ENCODE measurements at regions not wholly inside any gene's neighbourhood (a gene's known extent, or its start where the extent isn't known, plus 50 kb on each side); places are given as distances from the start of the nearest gene placed in this dataset.

DNA sequence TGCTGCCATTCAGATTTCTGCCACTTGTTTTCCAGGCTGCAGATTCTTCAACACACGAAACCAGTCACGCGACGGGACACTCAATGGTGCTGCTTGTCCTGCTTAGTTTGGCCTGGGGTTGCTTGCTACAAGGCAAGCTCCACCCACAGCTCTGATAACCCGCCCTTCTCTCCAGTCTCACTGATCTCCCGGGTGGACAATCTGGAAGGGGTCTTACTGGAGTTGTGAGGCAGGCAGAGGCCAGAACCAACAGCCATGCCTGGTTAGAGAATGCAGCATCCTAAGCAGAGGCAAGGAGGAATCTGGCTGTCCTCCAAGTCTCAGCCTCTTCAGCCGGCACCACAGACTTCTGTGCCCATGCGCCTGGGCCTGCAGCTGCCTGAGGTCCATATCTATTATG is 119.1 kb downstream of the KCNJ12 start:
- Histone ChIP-seq H2AFZ (ENCODE audit: low read length) (no peak overlapping the region), H3K14ac (ENCODE audit: insufficient read length) (no peak overlapping the region), H3K4ac (replicated peaks; ENCODE audit: insufficient read length, low read depth, low read length) (no peak overlapping the region), H2AK5ac (ENCODE audit: low read depth, low read length) (no peak overlapping the region), H4K20me1 (replicated peaks in 1 of 2; ENCODE audit: control insufficient read depth in 1 of 2, insufficient read depth in 2 of 2, low read length in 2 of 2) (no peaks in the 10 kb centered on the region), H3K4me3 (ENCODE audit: extremely low read depth in 1 of 4, insufficient read depth in 2 of 4, low read depth in 3 of 4, low read length in 4 of 4) (no peak overlapping the region), H3K23ac (ENCODE audit: insufficient read length) (no peak overlapping the region), H3K4me2 (ENCODE audit: insufficient read depth in 1 of 2, low read depth in 2 of 2, low read length in 2 of 2) (no peak overlapping the region), H2BK12ac (ENCODE audit: low read depth, low read length) (peak overlapping the region; percentile 63; the same call in 1 of the 2 replicates), H4K5ac (ENCODE audit: insufficient read length, low read depth, low read length) (no peak overlapping the region), H4K91ac (replicated peaks; ENCODE audit: insufficient read length, low read length) (no peak overlapping the region), H2BK15ac (ENCODE audit: low read length) (no peak overlapping the region), H3K4me1 (replicated peaks in 1 of 4; ENCODE audit: control insufficient read depth in 3 of 4, insufficient read depth in 4 of 4, low read length in 3 of 4) (peaks cover 0 to 2% (median 0%) of the 10 kb centered on the region in 4 experiments; a peak in 2 of 7 replicates), H3K27me3 (replicated peaks in 1 of 4; ENCODE audit: control insufficient read depth in 3 of 4, extremely low read depth in 1 of 4, insufficient read depth in 3 of 4, low read length in 3 of 4) (no peaks in the 10 kb centered on the region), H3K56ac (replicated peaks; ENCODE audit: insufficient read length, low read depth, low read length) (no peak overlapping the region), H3K9me3 (ENCODE audit: insufficient read depth in 2 of 2, low read depth in 1 of 2, low read length in 1 of 2) (no peaks in the 10 kb centered on the region), H2BK120ac (replicated peaks; ENCODE audit: low read depth, low read length) (no peak overlapping the region), H3K23me2 (ENCODE audit: low read depth, low read length) (no peaks in the 10 kb centered on the region; the same call in 1 of the 2 replicates), H3K18ac (ENCODE audit: extremely low read depth, low read length) (no peak overlapping the region), H3K79me1 (ENCODE audit: low read depth, low read length) (no peaks in the 10 kb centered on the region), H3K27ac (ENCODE audit: low read depth, low read length) (no peak overlapping the region), H2BK5ac (ENCODE audit: low read depth, low read length) (no peak overlapping the region), H3K36me3 (ENCODE audit: control insufficient read depth in 2 of 4, insufficient read depth in 4 of 4, low read length in 3 of 4) (no peaks in the 10 kb centered on the region), H3K79me2 (ENCODE audit: control insufficient read depth in 1 of 2, insufficient read depth in 2 of 2, low read length in 2 of 2) (no peaks in the 10 kb centered on the region), H4K8ac (ENCODE audit: extremely low read depth, insufficient read depth, low read length) (no peak overlapping the region), H3K9ac (replicated peaks in 1 of 4; ENCODE audit: extremely low read depth in 1 of 4, low read depth in 3 of 4, low read length in 3 of 4) (no peak overlapping the region), H2BK20ac (ENCODE audit: low read length) (no peak overlapping the region)
- FAIRE-seq (no peak), DNase-seq (ENCODE audit: low read depth in 1 of 2, low spot score in 2 of 2) (no peak)
- ChIA-PET CTCF (ENCODE audit: partially characterized antibody) (interaction anchor here (1.1 to 3.8 kb wide), 2 partner anchors 17 to 38 kb away, joined by 3 to 15 read pairs; no protein-coding TSS in a partner anchor), POLR2A (ENCODE audit: partially characterized antibody) (no interaction called here)
- 87% methylated on average over 8 of the region's 8 CpGs; no CpG with 5 or more reads in 1 of the 2 experiments for WGBS, 2 experiments (ENCODE audit: extremely low coverage in 1 of 2, insufficient coverage in 1 of 2, insufficient read length in 1 of 2, insufficient replicate concordance in 2 of 2, low coverage in 1 of 2, low lambda C conversion rate in 2 of 2, missing lambda C conversion rate in 1 of 2)
- TF ChIP-seq EZH2 (IDR thresholded peaks at IDR 0.05; ENCODE audit: low read depth, low read length, severe bottlenecking): no peak
- TF ChIP-seq ZNF274 (IDR thresholded peaks at IDR 0.05; ENCODE audit: borderline replicate concordance, extremely low read depth, low read length): no peak
- no peak for TF ChIP-seq SUZ12 (IDR thresholded peaks at IDR 0.05; ENCODE audit: low read length)
- no peak for TF ChIP-seq POLR2AphosphoS5 (IDR thresholded peaks at IDR 0.05; ENCODE audit: low read depth, low read length)
- TF ChIP-seq CREB1 (IDR thresholded peaks at IDR 0.05): no peak
- TF ChIP-seq TBP (IDR thresholded peaks at IDR 0.05; ENCODE audit: low read depth, low read length): no peak
- no peak for TF ChIP-seq TAF1 (IDR thresholded peaks at IDR 0.05; ENCODE audit: low read depth, low read length)
- TF ChIP-seq JUND (IDR thresholded peaks at IDR 0.05; ENCODE audit: low read length): no peak
- no peak for TF ChIP-seq NRF1 (IDR thresholded peaks at IDR 0.05; ENCODE audit: low read depth, low read length)
- no peak for TF ChIP-seq YY1 (IDR thresholded peaks at IDR 0.05; ENCODE audit: low read depth, low read length)
- TF ChIP-seq SP4 (IDR thresholded peaks at IDR 0.05; ENCODE audit: low read length): no peak
- TF ChIP-seq SP1 (IDR thresholded peaks at IDR 0.05; ENCODE audit: low read depth, low read length): no peak
- no peak for TF ChIP-seq RAD21 (IDR thresholded peaks at IDR 0.05 in 1 of 2, conservative IDR thresholded peaks at IDR 0.05 in 1 of 2; ENCODE audit: low read depth in 2 of 2, low read length in 2 of 2)
